PC-9 (cell line): ENCODE measurements at regions not wholly inside any gene's neighbourhood (a gene's known extent, or its start where the extent isn't known, plus 50 kb on each side); places are given as distances from the start of the nearest gene placed in this dataset.
"Not testable (repeated sequence)": the region's sequence is repeated elsewhere in the genome, so short reads cannot be mapped to it uniquely, and the experiment has no call there.

Experiments used
- BruUV-seq: library from RNA; stranded (reverse); fragments of 400-500 nt; replicated peaks from 2 replicates; lab custom pipeline; 2021; lab: Mats Ljungman, UMichigan
- CTCF ChIA-PET: fragments of 300-600 bp; sonication (Branson Sonifier 250); formaldehyde crosslinking; loops from one replicate; lab custom pipeline; 2022; ENCODE audit warnings: antibody characterized with exemption; lab: Charles Lee
- POLR2A ChIA-PET: fragments of 300-600 bp; sonication (Branson Sonifier 250); formaldehyde crosslinking; loops from one replicate; lab custom pipeline; 2022; ENCODE audit warnings: antibody characterized with exemption; ENCODE audit not compliant: unreplicated experiment; lab: Charles Lee
- DNase-seq, 2 experiments: peaks; one replicate each; pipeline versions ENCODE4 v3.0.0 to v3.0.0-alpha.2; 2015 to 2022; ENCODE audit warnings: mixed read lengths in 1 of 2
- H2AFZ ChIP-seq: fragments of 200-600 bp; sonication (generic); 2 replicates; pipeline ENCODE4 v1.8.1; 2017; ENCODE audit warnings: antibody characterized with exemption
- H3F3A ChIP-seq: fragments of 200-600 bp; sonication (generic); 2 replicates; pipeline ENCODE4 v1.8.1; 2017; ENCODE audit warnings: antibody characterized with exemption, mild to moderate bottlenecking, low read depth; ENCODE audit not compliant: insufficient read depth
- H3K27ac ChIP-seq: fragments of 200-600 bp; sonication (generic); 2 replicates; pipeline ENCODE4 v1.6.1; 2016; ENCODE audit warnings: mixed run types
- H3K27me3 ChIP-seq: fragments of 200-600 bp; sonication (generic); 2 replicates; pipeline ENCODE4 v1.6.1; 2016; ENCODE audit warnings: low read depth, mixed run types; ENCODE audit not compliant: insufficient read depth
- H3K36me3 ChIP-seq: fragments of 200-600 bp; sonication (generic); 2 replicates; pipeline ENCODE4 v1.6.1; 2016; ENCODE audit warnings: low read depth, mixed run types
- H3K4me1 ChIP-seq: fragments of 200-600 bp; sonication (generic); replicated peaks from 2 replicates; pipeline ENCODE4 v1.6.1; 2016; ENCODE audit warnings: mixed run types; ENCODE audit not compliant: insufficient read depth
- H3K4me2 ChIP-seq: fragments of 200-600 bp; sonication (generic); 2 replicates; pipeline ENCODE4 v1.6.1; 2017; ENCODE audit warnings: mixed run types
- H3K4me3 ChIP-seq: fragments of 200-600 bp; sonication (generic); 2 replicates; pipeline ENCODE4 v1.6.1; 2016; ENCODE audit warnings: mixed run types
- H3K79me2 ChIP-seq: fragments of 200-600 bp; sonication (generic); 2 replicates; pipeline ENCODE4 v1.6.1; 2017; ENCODE audit warnings: low read depth, mixed run types
- H3K9me2 ChIP-seq: fragments of 200-600 bp; sonication (generic); 2 replicates; pipeline ENCODE4 v1.8.1; 2017; ENCODE audit warnings: mild to moderate bottlenecking; ENCODE audit not compliant: insufficient read depth
- H3K9me3 ChIP-seq: fragments of 200-600 bp; sonication (generic); 2 replicates; pipeline ENCODE4 v1.8.1; 2016; ENCODE audit warnings: low read depth; ENCODE audit not compliant: insufficient read depth
- H4K20me1 ChIP-seq: fragments of 200-600 bp; sonication (generic); 2 replicates; pipeline ENCODE4 v1.8.1; 2017; ENCODE audit not compliant: insufficient read depth
- CTCF ChIP-seq: fragments of 200-600 bp; sonication (generic); conservative IDR thresholded peaks from 2 replicates; pipeline ENCODE4 v1.6.1; 2017; ENCODE audit warnings: mixed run types, antibody characterized with exemption, mild to moderate bottlenecking, moderate library complexity
- EZH2 ChIP-seq: fragments of 200-600 bp; sonication (generic); IDR thresholded peaks from 2 replicates; pipeline ENCODE4 v1.8.0; 2017; ENCODE audit warnings: antibody characterized with exemption, low read depth
- intact Hi-C: fragments of 100-400 bp; cut with micrococcal nuclease; formaldehyde crosslinking; loops from one replicate; pipeline ENCODE4 v1.10.0; 2022; ENCODE audit not compliant: unreplicated experiment

- ChIA-PET CTCF (no interaction called here), POLR2A (no interaction called here)
- Histone ChIP-seq H3K27ac (no peak overlapping the region), H2AFZ (no peak overlapping the region), H3F3A (no peaks in the 10 kb centered on the region), H3K4me1 (no peaks in the 10 kb centered on the region), H3K79me2 (no peaks in the 10 kb centered on the region), H3K9me2 (no peaks in the 10 kb centered on the region), H3K4me2 (no peak overlapping the region), H3K4me3 (no peak overlapping the region), H4K20me1 (no peaks in the 10 kb centered on the region), H3K27me3 (no peaks in the 10 kb centered on the region), H3K36me3 (no peaks in the 10 kb centered on the region), H3K9me3 (no peaks in the 10 kb centered on the region)
- BruUV-seq, result no TSS peak
- DNase-seq, result no peak
- intact Hi-C loops, result no loop called here
- TF ChIP-seq CTCF, result no peak
- TF ChIP-seq EZH2, result no peak
These were observed 548.1 kb upstream of the ADGRL2 start for GRCh38 chr1:81252471-81253151.

GRCh38 chr1:81250825-81251224 is 549.9 kb upstream of the ADGRL2 start:
- CTCF ChIA-PET, H3K4me1 ChIP-seq, POLR2A ChIA-PET, H3K79me2 ChIP-seq, DNase-seq, BruUV-seq, H4K20me1 ChIP-seq, H3K9me3 ChIP-seq, intact Hi-C loops, H3K36me3 ChIP-seq, H3K27ac ChIP-seq, H3F3A ChIP-seq, H3K4me2 ChIP-seq, H3K27me3 ChIP-seq, H3K4me3 ChIP-seq, H3K9me2 ChIP-seq, H2AFZ ChIP-seq: not testable (repeated sequence)

- H4K20me1 ChIP-seq, H3K27me3 ChIP-seq, H3K4me1 ChIP-seq, BruUV-seq, CTCF ChIA-PET, POLR2A ChIA-PET, H3F3A ChIP-seq, H3K4me2 ChIP-seq, DNase-seq, H3K4me3 ChIP-seq, H2AFZ ChIP-seq, H3K79me2 ChIP-seq, H3K9me3 ChIP-seq, H3K36me3 ChIP-seq, intact Hi-C loops, H3K27ac ChIP-seq, H3K9me2 ChIP-seq: not testable (repeated sequence)
These were observed 555.5 kb upstream of the ADGRL2 start for GRCh38 chr1:81245084-81245715.

- H4K20me1 ChIP-seq, H3K79me2 ChIP-seq, POLR2A ChIA-PET, DNase-seq, H3K9me3 ChIP-seq, H3K27ac ChIP-seq, H3K9me2 ChIP-seq, BruUV-seq, H3K4me1 ChIP-seq, H3F3A ChIP-seq, CTCF ChIA-PET, H3K4me2 ChIP-seq, H2AFZ ChIP-seq, H3K36me3 ChIP-seq, H3K4me3 ChIP-seq, H3K27me3 ChIP-seq, intact Hi-C loops: not testable (repeated sequence)
These were observed 556.1 kb upstream of the ADGRL2 start for GRCh38 chr1:81244612-81245011.
